ENCODE measurements at regions not wholly inside any gene's neighbourhood (a gene's known extent, or its start where the extent isn't known, plus 50 kb on each side); places are given as distances from the start of the nearest gene placed in this dataset.
"Not testable (repeated sequence)": the region's sequence is repeated elsewhere in the genome, so short reads cannot be mapped to it uniquely, and the experiment has no call there.

DNA sequence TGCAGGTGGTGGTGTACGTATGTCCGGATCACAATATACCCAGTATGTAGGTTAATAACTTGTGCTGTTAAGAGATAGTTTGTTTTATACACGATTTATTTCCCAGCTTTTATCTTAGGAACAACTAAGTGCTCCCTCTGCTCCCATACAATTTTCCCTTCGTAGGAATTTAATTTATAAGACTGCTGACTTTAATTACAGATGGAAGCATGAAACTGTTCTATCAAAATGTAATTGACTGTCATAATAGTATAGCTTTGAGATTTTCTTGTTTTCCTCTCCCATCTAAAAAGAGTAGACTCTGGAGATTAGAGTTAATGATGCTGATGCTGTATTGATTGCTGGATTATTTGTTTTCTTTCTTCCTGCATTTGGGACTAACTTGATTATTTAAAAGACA lies 370.7 kb upstream of the SGO1 start:
- intact Hi-C loops (cut with DNase I; ENCODE audit: low total_unique reads), result no loop called here
- no peak for DNase-seq
- 79 to 89% (median 84%) methylated on average over 4 of the region's 4 CpGs for WGBS, 5 donors
- no peaks in the 10 kb centered on the region for H3K36me3 ChIP-seq
- no peaks in the 10 kb centered on the region for H3K27me3 ChIP-seq (replicated peaks in 1 of 7)
- no peak overlapping the region for H3K27ac ChIP-seq
- TF ChIP-seq POLR2A (IDR thresholded peaks at IDR 0.05), result no peak
- no peak for TF ChIP-seq POLR2AphosphoS5 (IDR thresholded peaks at IDR 0.05)
- TF ChIP-seq, protein P1, sequence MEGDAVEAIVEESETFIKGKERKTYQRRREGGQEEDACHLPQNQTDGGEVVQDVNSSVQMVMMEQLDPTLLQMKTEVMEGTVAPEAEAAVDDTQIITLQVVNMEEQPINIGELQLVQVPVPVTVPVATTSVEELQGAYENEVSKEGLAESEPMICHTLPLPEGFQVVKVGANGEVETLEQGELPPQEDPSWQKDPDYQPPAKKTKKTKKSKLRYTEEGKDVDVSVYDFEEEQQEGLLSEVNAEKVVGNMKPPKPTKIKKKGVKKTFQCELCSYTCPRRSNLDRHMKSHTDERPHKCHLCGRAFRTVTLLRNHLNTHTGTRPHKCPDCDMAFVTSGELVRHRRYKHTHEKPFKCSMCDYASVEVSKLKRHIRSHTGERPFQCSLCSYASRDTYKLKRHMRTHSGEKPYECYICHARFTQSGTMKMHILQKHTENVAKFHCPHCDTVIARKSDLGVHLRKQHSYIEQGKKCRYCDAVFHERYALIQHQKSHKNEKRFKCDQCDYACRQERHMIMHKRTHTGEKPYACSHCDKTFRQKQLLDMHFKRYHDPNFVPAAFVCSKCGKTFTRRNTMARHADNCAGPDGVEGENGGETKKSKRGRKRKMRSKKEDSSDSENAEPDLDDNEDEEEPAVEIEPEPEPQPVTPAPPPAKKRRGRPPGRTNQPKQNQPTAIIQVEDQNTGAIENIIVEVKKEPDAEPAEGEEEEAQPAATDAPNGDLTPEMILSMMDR (IDR thresholded peaks at IDR 0.05 in 8 of 11, conservative IDR thresholded peaks at IDR 0.05 in 3 of 11), result no peak
- no peak overlapping the region for H3K4me3 ChIP-seq
- no peaks in the 10 kb centered on the region for H3K4me1 ChIP-seq
- H3K9me3 ChIP-seq, result peaks cover 0 to 11% (median 0%) of the 10 kb centered on the region in 8 donors

DNA sequence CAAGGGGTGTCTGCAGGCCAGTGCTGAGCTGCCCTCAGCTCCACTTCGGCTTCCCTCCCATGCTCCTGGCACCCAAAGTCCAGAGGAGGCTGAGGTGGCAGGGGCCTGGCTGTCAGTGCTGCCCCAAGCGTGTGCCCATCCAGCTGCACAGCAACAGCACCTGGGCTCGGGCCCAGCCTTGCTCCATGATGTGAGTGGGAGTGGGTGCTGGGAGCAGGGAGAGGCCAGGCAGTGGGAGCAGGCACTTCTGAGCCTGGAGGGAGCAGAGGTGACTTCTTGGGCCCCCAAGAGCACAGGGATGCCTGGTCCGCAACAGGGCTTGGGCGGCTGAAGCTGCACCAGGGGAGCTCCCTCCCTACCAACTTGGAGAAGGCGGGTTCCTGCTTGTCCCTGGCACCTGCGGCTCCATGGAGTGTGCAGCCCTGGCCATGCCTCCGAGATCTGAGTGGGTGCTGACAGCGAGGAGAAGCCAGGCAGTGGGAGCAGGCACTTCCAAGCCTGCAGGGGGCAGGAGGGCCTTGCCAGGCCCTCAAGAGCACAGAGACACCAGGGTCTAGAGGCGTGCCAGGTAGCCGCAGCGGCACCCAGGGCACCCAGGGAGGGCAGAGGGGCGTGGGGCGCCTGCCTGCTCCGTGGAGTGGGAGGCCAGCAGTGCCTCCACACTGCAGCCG lies 366.7 kb upstream of the SGO1 start:
- Histone ChIP-seq H3K36me3 (no peaks in the 10 kb centered on the region), H3K4me1 (no peaks in the 10 kb centered on the region), H3K27me3 (replicated peaks in 1 of 7) (no peaks in the 10 kb centered on the region), H3K9me3 (peaks cover 0 to 20% (median 8%) of the 10 kb centered on the region in 8 donors), H3K4me3 (no peak overlapping the region), H3K27ac (no peak overlapping the region)
- DNase-seq, result no peak
- intact Hi-C loops (cut with DNase I; ENCODE audit: low total_unique reads), result no loop called here
- TF ChIP-seq POLR2AphosphoS5 (IDR thresholded peaks at IDR 0.05), result no peak
- WGBS, 5 donors, result 80 to 92% (median 85%) methylated on average over 8 to 16 of the region's 16 CpGs

DNA sequence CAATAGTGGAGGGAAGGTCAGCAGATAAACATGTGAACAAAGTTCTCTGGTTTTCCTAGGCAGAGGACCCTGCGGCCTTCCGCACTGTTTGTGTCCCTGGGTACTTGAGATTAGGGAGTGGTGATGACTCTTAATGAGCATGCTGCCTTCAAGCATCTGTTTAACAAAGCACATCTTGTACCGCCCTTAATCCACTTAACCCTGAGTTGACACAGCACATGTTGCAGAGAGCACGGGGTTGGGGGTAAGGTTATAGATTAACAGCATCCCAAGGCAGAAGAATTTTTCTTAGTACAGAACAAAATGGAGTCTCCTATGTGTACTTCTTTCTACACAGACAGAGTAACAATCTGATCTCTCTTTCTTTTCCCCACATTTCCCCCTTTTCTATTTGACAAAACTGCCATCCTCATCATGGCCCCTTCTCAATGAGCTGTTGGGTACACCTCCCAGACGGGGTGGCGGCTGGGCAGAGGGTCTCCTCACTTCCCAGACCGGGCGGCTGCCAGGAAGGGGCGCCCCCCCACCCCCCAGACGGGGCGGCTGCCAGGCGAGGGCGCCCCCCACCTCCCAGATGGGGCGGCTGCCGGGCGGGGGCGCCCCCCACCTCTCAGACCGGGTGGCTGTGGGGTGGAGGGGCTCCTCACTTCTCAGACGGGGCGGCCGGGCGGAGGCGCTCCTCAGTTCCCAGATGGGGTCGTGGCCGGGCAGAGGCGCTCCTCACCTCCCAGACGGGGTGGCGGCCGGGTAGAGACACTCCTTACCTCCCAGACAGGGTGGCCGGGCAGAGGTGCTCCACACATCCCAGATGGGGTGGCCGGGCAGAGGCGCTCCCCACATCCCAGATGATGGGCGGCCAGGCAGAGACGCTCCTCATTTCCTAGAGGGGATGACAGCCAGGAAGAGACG lies 361.6 kb upstream of the SGO1 start:
- intact Hi-C loops (cut with DNase I; ENCODE audit: low total_unique reads); H3K27ac ChIP-seq; H3K4me3 ChIP-seq; H3K27me3 ChIP-seq (replicated peaks in 1 of 7); DNase-seq; H3K4me1 ChIP-seq; H3K36me3 ChIP-seq: not testable (repeated sequence)
- peaks cover 0 to 18% (median 12%) of the 10 kb centered on the region in 8 donors for H3K9me3 ChIP-seq
- 91 to 95% (median 93%) methylated on average over 19 to 35 of the region's 35 CpGs for WGBS, 5 donors

DNA sequence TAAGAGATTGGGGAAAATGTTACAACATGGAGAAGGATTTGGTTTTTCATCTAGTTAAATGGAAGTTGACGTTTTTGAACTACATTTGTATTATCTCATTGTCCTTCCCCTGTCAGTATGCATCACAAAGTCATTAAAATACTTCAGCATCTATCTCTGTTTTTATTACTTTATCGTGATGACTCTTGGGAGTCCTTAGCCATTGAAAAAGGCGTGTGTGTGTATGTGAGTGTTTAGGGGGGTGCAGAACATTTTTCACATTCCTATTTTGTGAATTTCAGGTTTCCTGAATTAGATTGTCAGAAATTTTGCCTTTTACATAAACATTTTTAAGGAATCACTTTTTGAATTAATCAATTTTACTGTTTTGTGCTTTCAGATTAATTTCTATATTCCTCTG lies 360.6 kb upstream of the SGO1 start:
- intact Hi-C loops (cut with DNase I; ENCODE audit: low total_unique reads), result no loop called here
- Histone ChIP-seq H3K27me3 (replicated peaks in 1 of 7) (no peaks in the 10 kb centered on the region), H3K36me3 (no peaks in the 10 kb centered on the region), H3K4me3 (no peak overlapping the region), H3K9me3 (peaks cover 0 to 17% (median 10%) of the 10 kb centered on the region in 8 donors), H3K4me1 (no peaks in the 10 kb centered on the region), H3K27ac (no peak overlapping the region)
- DNase-seq, result no peak
- TF ChIP-seq, protein P1 (IDR thresholded peaks at IDR 0.05 in 8 of 11, conservative IDR thresholded peaks at IDR 0.05 in 3 of 11), result no peak
- no peak for TF ChIP-seq POLR2AphosphoS5 (IDR thresholded peaks at IDR 0.05)
- no peak for TF ChIP-seq POLR2A (IDR thresholded peaks at IDR 0.05)
- WGBS, 5 donors, result 68 to 85% (median 80%) methylated on average over 3 of the region's 3 CpGs

Measured in spleen (tissue), 11 donors.